ENCODE measurements at regions not wholly inside any gene's neighbourhood (a gene's known extent, or its start where the extent isn't known, plus 50 kb on each side); places are given as distances from the start of the nearest gene placed in this dataset.

GRCh38 chr6:123747515-123747914, 56.1 kb upstream of the NKAIN2 start:
- DNase-seq (ENCODE audit: low read depth) = no peak

DNA sequence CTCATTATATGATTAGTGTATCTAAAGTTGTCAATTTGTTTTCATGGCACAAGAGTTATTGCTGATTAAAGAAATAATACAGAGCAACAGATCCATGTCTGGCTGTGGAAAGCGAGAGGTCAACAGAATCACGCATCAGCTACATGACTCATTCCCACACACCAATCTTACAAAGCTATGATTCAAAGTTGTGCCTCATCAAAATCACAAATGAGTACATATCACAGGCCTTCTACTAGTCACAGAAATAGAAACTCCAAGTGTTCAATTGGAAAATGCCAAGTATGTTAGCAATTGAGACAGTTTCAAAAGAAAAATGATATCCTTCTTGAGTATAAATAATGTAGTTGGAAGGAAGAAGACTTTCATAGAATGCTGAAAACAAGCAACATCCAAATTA, 57.8 kb upstream of the NKAIN2 start:
- peak; percentile 69 for DNase-seq (ENCODE audit: low read depth)

GRCh38 chr6:123744840-123745239, 58.8 kb upstream of the NKAIN2 start:
- no peak for DNase-seq (ENCODE audit: low read depth)

- DNase-seq (ENCODE audit: low read depth) = no peak
Observed at GRCh38 chr6:123742626-123743025, 61.0 kb upstream of the NKAIN2 start.

GRCh38 chr6:123733180-123733579, 70.5 kb upstream of the NKAIN2 start:
- DNase-seq (ENCODE audit: low read depth) = no peak

- peak; percentile 5 for DNase-seq (ENCODE audit: low read depth)
Observed at GRCh38 chr6:123716506-123716905, 79.8 kb upstream of the TRDN start.

GRCh38 chr6:123715006-123715863, 78.5 kb upstream of the TRDN start:
- DNase-seq (ENCODE audit: low read depth) = peak; percentile 61

DNA sequence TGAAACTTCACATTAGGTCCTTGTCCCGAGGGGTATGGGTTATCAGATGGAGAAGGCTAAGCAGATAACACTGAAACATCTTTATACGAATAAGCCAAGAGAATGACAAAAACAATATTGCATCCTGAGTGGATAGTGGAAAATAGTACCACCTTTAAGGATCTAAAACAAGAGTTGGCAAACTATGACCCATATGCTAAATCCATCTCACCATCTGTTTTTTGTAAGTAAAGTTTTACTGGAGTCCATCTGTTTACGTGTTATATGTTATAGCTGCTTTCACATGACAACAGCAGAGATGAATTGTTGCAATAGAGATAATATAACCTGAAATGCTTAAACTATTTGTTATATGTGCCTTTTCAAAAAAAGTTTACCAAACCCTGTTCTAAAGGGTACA, 76.1 kb upstream of the TRDN start:
- no peak for DNase-seq (ENCODE audit: low read depth)

DNA sequence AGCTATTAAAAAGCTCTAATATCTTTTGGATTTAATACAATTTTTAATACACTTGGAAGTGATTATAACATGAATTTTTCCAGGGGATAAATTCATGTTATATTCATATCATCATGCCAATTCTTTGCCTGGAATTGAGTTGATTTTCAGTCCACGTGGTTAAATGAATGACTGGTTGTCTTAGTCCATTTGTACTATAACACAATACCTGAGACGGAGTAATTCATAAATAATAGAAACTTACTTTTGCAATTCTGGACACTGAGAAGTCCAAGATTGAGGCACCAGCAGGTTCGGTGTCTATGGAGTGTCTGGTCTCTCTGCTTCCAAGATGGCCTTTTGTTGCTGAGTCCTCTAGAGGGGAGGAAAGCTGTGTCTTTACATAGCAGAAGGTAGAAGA, 66.2 kb upstream of the TRDN start:
- no peak for DNase-seq (ENCODE audit: low read depth)

- DNase-seq (ENCODE audit: low read depth) = no peak
Observed at GRCh38 chr6:123687864-123688263, 51.1 kb upstream of the TRDN start.

All from myocyte (in vitro differentiated cells).